IPS DF 6.9 (cell line): ENCODE measurements at regions not wholly inside any gene's neighbourhood (a gene's known extent, or its start where the extent isn't known, plus 50 kb on each side); places are given as distances from the start of the nearest gene placed in this dataset.

Experiments used
- DNase-seq: peaks from one replicate; pipeline ENCODE4 v3.0.0-alpha.2; 2013; ENCODE audit warnings: low read depth, low spot score
- H3K27ac ChIP-seq: one replicate; pipeline ENCODE4 v1.5.1; 2013; ENCODE audit warnings: low read length, control low read depth
- H3K27me3 ChIP-seq: 2 replicates; pipeline ENCODE4 v1.6.1; 2013; ENCODE audit warnings: mild to moderate bottlenecking, low read length; ENCODE audit not compliant: control insufficient read depth, insufficient read depth
- H3K36me3 ChIP-seq: 2 replicates; pipeline ENCODE4 v1.6.1; 2013; ENCODE audit warnings: low read length; ENCODE audit not compliant: control insufficient read depth, insufficient read depth
- H3K4me1 ChIP-seq: 2 replicates; pipeline ENCODE4 v1.6.1; 2013; ENCODE audit warnings: low read length; ENCODE audit not compliant: control insufficient read depth, insufficient read depth
- H3K4me3 ChIP-seq: 2 replicates; pipeline ENCODE4 v1.5.1; 2013; ENCODE audit warnings: mild to moderate bottlenecking, low read length
- H3K9me3 ChIP-seq: 2 replicates; pipeline ENCODE4 v1.6.1; 2013; ENCODE audit warnings: low read length, inconsistent platforms; ENCODE audit not compliant: control insufficient read depth, insufficient read depth
- WGBS: extraction: QIAGEN DNeasy Blood & Tissue Kit; methylation state at CpG from one replicate; pipeline ENCODE4 v1.1.7; 2013; ENCODE audit warnings: mixed read lengths, missing lambda C conversion rate; ENCODE audit not compliant: insufficient read length, insufficient coverage; 5-methylcytosine and 5-hydroxymethylcytosine counted together

DNA sequence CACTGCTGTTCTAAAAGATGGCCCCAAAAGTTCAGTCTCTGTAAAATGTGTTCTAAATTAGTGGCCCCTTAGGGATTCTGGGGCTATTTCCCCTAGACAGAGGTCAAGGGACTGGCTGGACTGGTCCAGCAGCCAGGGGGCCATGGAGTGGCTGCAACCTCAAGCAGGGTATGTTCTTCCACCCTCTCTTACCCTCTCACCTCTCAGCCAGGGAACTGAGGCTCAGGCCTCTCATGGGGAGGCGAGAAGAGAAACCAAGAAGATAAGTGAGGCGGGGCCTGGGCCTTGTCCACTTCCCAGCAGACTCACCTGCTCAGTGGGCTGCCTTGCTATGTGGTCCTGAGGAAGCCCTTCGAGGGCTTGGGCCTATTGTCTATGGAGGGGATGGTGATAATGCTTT, 339.7 kb downstream of the MYCN start:
- no peak for DNase-seq
- H3K27ac ChIP-seq, result no peak overlapping the region
- H3K27me3 ChIP-seq, result no peaks in the 10 kb centered on the region; the same call in 1 of the 2 replicates
- H3K4me3 ChIP-seq, result no peak overlapping the region
- WGBS, result no CpG with 5 or more reads among the region's 3 CpGs
- H3K36me3 ChIP-seq, result no peaks in the 10 kb centered on the region
- peaks cover 2% of the 10 kb centered on the region; the same call in 1 of the 2 replicates for H3K4me1 ChIP-seq
- no peaks in the 10 kb centered on the region for H3K9me3 ChIP-seq

- Histone ChIP-seq H3K4me3 (no peak overlapping the region), H3K4me1 (peaks cover 2% of the 10 kb centered on the region; the same call in 1 of the 2 replicates), H3K36me3 (no peaks in the 10 kb centered on the region), H3K9me3 (no peaks in the 10 kb centered on the region), H3K27me3 (no peaks in the 10 kb centered on the region; the same call in 1 of the 2 replicates), H3K27ac (no peak overlapping the region)
- no peak for DNase-seq
- no CpG with 5 or more reads among the region's 4 CpGs for WGBS
Observed at GRCh38 chr2:16279641-16280040, 339.3 kb downstream of the MYCN start.

- H3K4me1 ChIP-seq, result peaks cover 2% of the 10 kb centered on the region; the same call in 1 of the 2 replicates
- no CpG with 5 or more reads among the region's 4 CpGs for WGBS
- no peaks in the 10 kb centered on the region for H3K27me3 ChIP-seq
- H3K27ac ChIP-seq, result no peak overlapping the region
- no peaks in the 10 kb centered on the region for H3K9me3 ChIP-seq
- H3K36me3 ChIP-seq, result no peaks in the 10 kb centered on the region
- no peak overlapping the region for H3K4me3 ChIP-seq
- no peak for DNase-seq
Observed at GRCh38 chr2:16279201-16279570, 338.8 kb downstream of the MYCN start.

DNA sequence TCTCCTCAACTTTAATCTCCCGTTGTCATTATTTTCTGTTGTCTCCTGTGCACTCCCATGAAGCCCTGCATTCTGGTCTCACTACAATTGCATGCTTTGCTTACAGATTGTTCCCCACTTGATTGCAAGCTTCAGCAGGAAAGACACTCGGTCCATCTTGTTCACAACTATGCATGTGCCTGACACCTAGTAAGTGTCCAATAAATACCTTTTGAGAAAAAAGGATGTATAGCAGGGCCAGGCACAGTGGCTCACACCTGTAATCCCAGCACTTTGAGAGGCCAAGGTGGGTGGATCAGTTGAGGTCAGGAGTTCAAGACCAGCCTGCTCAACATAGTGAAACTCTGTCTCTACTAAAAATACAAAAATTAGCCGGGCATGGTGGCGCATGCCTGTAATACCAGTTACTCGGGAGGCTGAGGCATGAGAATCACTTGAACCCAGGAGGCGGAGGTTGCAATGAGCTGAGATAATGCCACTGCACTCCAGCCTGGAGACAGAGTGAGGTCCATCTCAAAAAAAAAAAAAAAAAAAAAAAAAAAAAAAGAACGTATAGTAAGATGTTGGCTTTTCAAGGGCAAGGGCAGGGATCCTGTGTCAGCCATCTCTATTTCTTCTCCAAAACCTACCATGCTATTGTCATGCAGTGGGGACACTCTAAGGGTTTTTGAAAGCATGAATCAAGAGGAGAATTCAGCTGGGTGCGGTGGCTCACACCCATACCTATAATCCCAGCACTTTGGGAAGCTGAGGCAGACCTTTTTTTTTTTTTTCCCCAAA, 338.3 kb downstream of the MYCN start:
- H3K4me1 ChIP-seq, result peaks cover 2% of the 10 kb centered on the region; the same call in 1 of the 2 replicates
- no peaks in the 10 kb centered on the region for H3K36me3 ChIP-seq
- no peaks in the 10 kb centered on the region for H3K27me3 ChIP-seq
- no peak for DNase-seq
- H3K27ac ChIP-seq, result no peak overlapping the region
- H3K9me3 ChIP-seq, result no peaks in the 10 kb centered on the region
- H3K4me3 ChIP-seq, result no peak overlapping the region
- no CpG with 5 or more reads among the region's 8 CpGs for WGBS

DNA sequence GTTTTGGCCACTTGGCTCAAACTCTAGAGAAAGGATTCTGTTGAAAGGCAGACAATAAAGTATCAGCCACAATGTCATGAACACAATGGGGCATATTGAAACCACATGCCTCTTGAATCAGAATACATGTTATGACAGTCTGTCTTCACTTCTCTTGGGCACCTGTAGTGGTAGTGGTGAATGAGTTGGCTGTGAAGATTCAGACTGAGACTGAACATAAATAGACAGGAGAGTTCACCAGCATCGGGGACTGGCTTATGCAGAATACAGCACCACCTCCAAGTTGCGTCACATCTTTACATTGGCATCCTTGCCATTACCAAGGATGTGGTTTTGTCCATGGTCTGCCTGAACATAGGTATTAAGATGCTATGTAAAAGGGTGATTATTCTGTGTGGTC, 336.8 kb downstream of the MYCN start:
- Histone ChIP-seq H3K27ac (no peak overlapping the region), H3K36me3 (no peaks in the 10 kb centered on the region), H3K27me3 (no peaks in the 10 kb centered on the region), H3K4me3 (no peak overlapping the region), H3K9me3 (no peaks in the 10 kb centered on the region), H3K4me1 (peaks cover 2% of the 10 kb centered on the region; the same call in 1 of the 2 replicates)
- no peak for DNase-seq
- no CpG with 5 or more reads among the region's 2 CpGs for WGBS

DNA sequence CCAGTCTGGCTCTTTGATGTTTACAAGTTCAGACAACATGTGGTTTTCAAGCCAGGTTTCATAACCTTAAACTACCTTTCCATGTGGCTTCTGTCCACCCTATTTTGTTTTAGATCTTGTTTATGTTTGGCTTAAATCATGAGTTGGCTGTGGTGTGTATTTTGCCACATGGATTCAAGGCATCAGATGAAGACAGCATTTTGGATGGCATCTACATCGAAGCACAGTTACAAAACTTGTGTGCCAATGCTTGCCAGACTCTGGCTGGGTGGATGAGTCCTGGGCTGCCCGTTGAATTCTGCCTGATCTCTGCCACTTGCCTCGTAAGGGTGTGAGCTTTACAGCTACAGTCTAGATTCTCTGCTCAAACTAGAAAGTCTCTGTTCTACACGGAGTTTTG, 335.3 kb downstream of the MYCN start:
- Histone ChIP-seq H3K4me3 (no peak overlapping the region), H3K4me1 (no peaks in the 10 kb centered on the region), H3K27ac (no peak overlapping the region), H3K9me3 (no peaks in the 10 kb centered on the region), H3K27me3 (no peaks in the 10 kb centered on the region), H3K36me3 (no peaks in the 10 kb centered on the region)
- no peak for DNase-seq
- no CpG with 5 or more reads among the region's 4 CpGs for WGBS

DNA sequence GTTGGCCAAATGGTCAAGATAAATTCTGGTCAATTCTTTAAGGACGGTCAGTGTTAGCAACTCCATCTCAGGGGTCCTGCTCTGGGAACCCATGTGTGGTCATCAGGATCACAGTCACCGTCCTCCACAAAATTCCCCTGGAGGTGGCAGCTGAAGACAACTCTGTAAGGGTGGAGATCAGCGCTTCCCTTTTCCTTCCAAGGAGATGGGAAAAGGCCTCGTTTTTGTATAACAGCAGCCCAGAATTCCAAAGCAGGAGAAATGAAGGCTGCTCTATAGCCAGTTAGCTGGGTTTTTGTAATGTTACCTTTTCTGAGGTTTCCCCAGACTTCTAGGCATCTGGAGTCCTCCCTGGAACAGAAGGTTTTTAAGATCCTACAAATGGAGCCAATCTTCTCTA, 334.8 kb downstream of the MYCN start:
- no peak overlapping the region for H3K27ac ChIP-seq
- no CpG with 5 or more reads among the region's 4 CpGs for WGBS
- no peak for DNase-seq
- no peaks in the 10 kb centered on the region for H3K4me1 ChIP-seq
- H3K9me3 ChIP-seq, result no peaks in the 10 kb centered on the region
- H3K4me3 ChIP-seq, result no peak overlapping the region
- H3K27me3 ChIP-seq, result no peaks in the 10 kb centered on the region
- no peaks in the 10 kb centered on the region for H3K36me3 ChIP-seq

- no peak overlapping the region for H3K27ac ChIP-seq
- H3K9me3 ChIP-seq, result no peaks in the 10 kb centered on the region
- H3K4me1 ChIP-seq, result no peaks in the 10 kb centered on the region
- no peak for DNase-seq
- no peaks in the 10 kb centered on the region for H3K36me3 ChIP-seq
- H3K27me3 ChIP-seq, result no peaks in the 10 kb centered on the region
- no peak overlapping the region for H3K4me3 ChIP-seq
Observed at GRCh38 chr2:16273111-16273510, 332.8 kb downstream of the MYCN start.

- Histone ChIP-seq H3K36me3 (no peaks in the 10 kb centered on the region), H3K27me3 (no peaks in the 10 kb centered on the region), H3K27ac (no peak overlapping the region), H3K4me3 (no peak overlapping the region), H3K9me3 (no peaks in the 10 kb centered on the region), H3K4me1 (no peaks in the 10 kb centered on the region)
- WGBS, result no CpG with 5 or more reads among the region's 10 CpGs
- DNase-seq, result no peak
Observed at GRCh38 chr2:16272038-16272788, 331.9 kb downstream of the MYCN start.

GRCh38 chr2:16271231-16271896, 331.0 kb downstream of the MYCN start:
- no peaks in the 10 kb centered on the region for H3K9me3 ChIP-seq
- H3K4me1 ChIP-seq, result no peaks in the 10 kb centered on the region
- no peak overlapping the region for H3K27ac ChIP-seq
- H3K4me3 ChIP-seq, result no peak overlapping the region
- H3K27me3 ChIP-seq, result no peaks in the 10 kb centered on the region
- DNase-seq, result no peak
- H3K36me3 ChIP-seq, result no peaks in the 10 kb centered on the region
- no CpG with 5 or more reads among the region's 2 CpGs for WGBS
